RPMI7951 (cell line): ENCODE measurements at regions not wholly inside any gene's neighbourhood (a gene's known extent, or its start where the extent isn't known, plus 50 kb on each side); places are given as distances from the start of the nearest gene placed in this dataset.
"Not testable (repeated sequence)": the region's sequence is repeated elsewhere in the genome, so short reads cannot be mapped to it uniquely, and the experiment has no call there.

ENCODE experiments used
- DNase-seq: peaks from one replicate; pipeline ENCODE4 v3.0.0-alpha.2; 2012; ENCODE audit warnings: low read depth

DNA sequence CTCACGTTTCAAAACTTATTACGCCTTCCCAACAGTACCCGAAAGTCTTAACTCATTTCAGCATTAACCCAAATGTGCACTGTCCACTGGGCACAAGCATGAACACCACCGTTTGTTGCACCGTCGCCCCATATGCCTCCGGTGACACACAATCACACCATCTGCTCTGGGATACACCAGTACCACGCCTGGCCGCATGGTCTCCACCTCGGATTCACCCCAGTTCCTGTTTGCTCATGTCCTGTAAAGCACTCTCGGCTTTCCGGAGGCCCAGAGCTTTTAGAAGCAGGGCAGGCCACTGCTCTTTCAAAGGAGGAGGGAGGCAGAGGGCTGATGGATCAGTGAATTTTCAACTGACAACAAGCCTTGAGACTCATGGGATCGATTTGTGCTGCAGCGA lies 1570.0 kb upstream of the DEFB115 start:
- DNase-seq = no peak

DNA sequence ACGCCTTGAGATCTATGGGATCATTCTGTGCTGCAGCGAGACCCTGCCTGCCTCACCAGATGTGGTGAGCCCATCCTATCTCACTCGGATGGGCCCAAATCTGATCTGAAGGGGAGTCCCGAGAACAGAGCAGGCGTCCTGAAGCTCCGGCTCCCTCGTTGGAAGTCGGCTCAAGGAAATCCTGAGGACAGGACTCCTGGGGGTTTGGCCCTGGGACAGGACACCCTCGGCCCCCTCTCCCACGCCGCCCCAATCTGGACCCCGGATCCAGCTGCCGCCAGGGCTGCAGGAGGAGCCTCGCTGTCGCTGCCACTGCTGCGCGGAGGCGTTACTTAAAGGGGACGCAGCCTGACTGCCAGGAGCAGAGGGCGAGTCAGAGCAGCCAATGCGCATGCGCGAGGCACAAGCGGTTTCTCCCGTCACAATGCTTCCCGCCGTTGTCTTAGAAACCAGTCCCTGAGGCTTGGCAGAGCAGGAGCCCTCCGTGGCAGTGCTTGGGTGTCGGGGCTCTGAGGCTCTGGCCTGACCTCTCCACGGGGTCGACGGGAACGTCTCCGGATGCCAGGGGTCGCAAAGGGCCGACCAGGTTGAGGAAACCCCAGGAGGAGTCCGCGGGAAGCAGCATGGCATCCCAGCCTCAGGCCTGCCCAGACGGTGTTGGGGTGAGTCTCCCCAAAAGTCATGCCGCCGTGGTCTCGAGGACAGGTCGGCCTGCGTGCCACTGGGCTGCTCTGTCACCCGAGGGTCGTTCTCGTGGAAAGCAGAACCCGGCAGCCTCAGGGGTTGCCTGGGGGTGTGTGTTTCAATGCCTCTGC lies 1567.8 kb upstream of the DEFB115 start:
- peak; percentile 75 for DNase-seq

DNA sequence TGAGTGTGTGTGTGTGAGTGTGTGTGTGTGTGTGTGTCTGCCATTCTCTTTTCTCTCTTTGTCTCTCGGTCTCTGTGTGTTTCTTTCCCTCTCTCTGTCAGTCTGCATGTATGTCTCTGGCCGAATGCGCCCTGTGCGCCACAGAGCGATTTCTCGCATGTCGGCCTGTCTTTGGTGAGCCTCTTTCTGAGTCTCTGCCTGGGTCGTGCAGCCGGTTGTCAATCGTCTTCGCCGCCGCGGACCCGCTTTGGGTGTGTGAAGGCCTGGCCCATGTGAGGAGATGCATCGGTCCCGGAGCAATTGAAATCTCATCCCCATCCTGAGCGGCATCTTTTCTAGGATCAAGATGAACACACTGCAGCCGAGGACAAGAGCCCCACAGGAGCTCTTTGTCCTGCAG lies 1567.2 kb upstream of the DEFB115 start:
- no peak for DNase-seq

GRCh38 chr20:29740601-29740950 lies 1516.9 kb upstream of the DEFB115 start:
- DNase-seq = no peak

DNA sequence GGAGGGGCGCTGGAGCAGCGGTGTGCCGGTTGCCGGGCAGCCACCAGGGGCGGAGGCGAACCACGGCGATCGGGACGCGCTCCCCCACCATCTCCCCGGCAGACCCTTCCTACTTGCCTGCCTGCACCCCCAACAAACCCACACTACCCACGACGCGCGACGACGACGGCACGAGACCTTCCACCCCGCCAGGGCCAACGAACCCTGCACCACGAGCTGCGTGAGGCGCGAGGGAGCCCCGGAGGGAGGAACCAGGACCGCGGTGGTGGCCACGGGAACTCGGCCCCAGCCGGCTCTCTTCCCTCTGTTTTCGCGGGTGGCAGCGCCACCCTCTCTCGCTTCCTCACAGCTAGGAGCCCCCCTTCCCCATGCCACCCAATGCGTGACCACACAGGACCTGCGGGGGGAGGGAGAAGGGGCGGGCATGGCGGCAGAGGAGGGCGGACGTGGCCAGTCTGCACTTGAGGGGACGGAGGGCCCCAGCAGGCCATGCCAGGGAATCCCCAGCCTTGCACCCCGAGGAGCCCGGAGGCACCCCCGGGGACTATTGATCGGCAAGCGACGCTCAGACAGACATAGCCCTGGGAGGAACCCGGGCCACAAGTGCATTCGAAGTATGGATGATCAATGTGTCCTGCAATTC lies 1516.4 kb upstream of the DEFB115 start:
- DNase-seq = no peak

DNA sequence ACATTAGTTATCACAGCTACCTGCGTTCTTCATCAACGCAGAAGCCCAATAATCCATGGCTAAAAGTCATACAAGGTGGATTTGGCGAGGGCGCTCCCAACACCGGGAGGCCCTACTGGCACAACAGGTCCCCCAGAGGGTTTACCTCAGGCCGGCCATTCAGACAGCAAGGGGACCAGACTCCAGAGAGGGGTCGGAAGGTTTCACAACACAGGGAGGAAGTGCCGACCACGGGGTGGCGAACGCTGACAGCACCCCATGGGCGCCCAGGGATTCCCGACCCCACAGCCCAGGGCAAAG lies 1515.9 kb upstream of the DEFB115 start:
- DNase-seq = no peak

- no peak for DNase-seq
Observed at GRCh38 chr20:29741894-29742698, 1515.4 kb upstream of the DEFB115 start.

GRCh38 chr20:29742699-29743100 lies 1514.8 kb upstream of the DEFB115 start:
- DNase-seq = no peak

- no peak for DNase-seq
Observed at GRCh38 chr20:29743101-29743931, 1514.1 kb upstream of the DEFB115 start.

GRCh38 chr20:29744071-29744470 lies 1513.4 kb upstream of the DEFB115 start:
- no peak for DNase-seq

GRCh38 chr20:29745534-29746245 lies 1511.8 kb upstream of the DEFB115 start:
- DNase-seq = not testable (repeated sequence)

DNA sequence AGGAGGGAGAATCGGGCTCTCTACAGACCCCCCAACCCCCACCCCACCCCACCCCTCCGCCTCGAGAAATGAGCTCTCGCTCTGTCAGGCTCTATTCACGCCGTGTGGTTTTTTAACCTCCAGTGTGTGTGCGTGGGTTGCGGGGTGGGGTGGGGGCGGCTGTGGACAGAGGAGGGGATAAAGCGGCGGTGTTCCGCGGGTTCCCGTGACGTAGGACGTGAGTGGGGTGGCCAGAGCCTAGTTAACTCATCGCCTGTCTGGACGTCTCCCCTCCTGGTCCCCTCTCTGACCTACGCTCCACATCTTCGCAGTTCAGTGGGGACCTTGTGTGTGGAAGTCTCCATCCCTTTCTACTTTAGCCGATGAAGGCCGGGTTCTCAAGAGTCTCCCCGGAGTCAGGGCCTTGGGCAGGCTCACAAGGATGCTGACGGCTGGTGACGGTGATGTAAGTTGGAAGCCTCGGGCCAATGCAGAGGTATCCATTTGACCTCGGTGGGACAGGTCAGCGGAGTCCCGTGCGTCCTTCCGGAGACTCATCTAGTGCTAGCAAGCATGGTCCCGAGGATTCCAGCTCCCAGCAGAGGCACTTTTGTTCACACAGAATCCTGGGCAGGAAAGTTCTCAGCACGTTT lies 1507.1 kb upstream of the DEFB115 start:
- no peak for DNase-seq

DNA sequence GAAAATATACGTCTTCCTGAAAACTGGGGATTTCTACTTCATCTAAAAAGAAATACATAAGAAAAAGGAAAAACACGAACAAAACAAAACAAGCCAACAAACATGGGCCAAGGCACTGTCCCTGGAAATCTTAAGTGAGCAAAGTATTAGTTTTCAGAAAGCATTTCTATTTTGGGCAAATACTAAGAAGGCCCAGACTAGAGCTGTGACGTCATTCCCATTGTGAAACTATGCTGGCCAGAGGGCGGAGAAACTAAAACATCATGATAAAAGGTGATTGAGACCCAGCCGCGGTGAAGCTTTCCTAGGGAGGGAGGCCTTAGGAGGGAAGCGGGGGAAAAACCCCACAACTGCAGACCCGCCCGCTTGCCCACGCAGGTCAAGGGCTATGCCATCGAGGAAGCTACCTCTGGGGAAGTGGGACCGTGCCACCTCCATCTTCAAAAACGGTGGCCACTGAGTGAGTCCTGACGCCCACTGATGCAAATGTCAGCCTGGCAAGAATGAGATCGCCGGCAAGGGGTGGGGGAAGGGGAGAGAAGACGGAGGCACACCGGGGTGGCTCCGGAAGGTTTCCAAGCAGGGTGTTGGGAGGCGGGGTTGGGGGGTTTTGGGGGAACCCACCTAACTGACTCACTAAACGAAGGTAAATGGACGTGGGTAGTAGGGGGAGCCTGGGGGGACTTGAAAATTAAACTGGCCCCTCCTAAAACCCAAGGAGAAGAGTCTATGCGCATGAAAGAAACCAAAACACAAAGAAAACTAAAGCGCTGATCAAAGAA lies 1504.6 kb upstream of the DEFB115 start:
- not testable (repeated sequence) for DNase-seq

DNA sequence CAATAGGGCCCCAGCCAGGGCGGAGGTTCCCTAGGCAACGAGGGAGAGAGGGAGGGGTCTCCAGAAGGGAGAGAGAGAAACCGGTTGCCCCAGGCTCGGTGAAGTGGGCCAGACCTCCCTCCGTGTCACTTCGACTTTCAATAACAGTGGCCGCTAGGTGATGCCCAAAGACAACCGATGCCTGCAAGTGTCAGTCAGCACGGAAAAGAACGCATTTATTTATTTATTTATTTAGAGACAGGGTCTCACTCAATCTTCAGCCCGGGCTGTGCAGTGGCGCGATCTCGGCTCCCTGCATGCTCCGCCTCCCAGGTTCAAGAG lies 1504.1 kb upstream of the DEFB115 start:
- DNase-seq = peak; percentile 51

GRCh38 chr20:29753879-29754278 lies 1503.6 kb upstream of the DEFB115 start:
- not testable (repeated sequence) for DNase-seq

- not testable (repeated sequence) for DNase-seq
Observed at GRCh38 chr20:29755854-29756498, 1501.5 kb upstream of the DEFB115 start.

GRCh38 chr20:29756664-29757063 lies 1500.8 kb upstream of the DEFB115 start:
- DNase-seq = no peak

DNA sequence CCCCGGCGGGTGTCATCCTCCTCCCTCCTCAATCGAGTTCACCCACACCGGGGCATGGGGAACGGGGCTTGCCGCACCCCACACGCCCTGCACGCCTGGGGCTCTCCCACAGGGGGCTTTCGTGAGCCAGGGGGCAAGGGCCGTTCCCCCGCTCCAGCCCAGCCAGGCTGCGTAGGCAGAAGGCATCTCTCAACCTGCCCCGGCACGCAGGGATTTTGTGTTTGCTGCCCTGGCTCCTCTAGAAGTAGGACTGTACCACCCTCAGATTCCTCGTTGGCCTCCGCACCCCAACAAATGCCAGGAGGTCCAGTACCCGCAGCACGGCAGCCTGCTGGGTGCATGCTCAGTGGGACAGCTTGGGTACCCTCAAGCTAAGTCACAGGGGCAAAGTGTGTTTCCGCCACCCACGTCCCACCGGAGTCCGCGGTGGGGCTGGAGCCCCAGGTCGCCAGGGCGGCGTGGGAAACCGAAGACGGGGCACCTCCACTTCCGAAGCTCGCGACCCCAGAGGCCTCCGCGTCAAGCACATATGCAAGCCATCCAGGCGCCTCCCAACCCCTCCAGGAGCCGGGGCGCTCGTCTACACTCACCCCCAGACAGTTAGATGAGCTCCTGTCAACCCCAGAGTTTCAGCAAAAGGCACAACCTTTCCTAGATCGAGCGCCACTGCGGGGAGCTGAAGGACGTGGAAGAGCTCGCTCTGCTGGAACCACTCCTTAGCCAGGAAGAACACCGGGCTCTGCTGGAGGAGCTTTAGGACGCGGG lies 1495.7 kb upstream of the DEFB115 start:
- DNase-seq = not testable (repeated sequence)

GRCh38 chr20:29762620-29763019 lies 1494.8 kb upstream of the DEFB115 start:
- DNase-seq = no peak
